NT2/D1 (cell line): ENCODE measurements at regions not wholly inside any gene's neighbourhood (a gene's known extent, or its start where the extent isn't known, plus 50 kb on each side); places are given as distances from the start of the nearest gene placed in this dataset.
"Not testable (repeated sequence)": the region's sequence is repeated elsewhere in the genome, so short reads cannot be mapped to it uniquely, and the experiment has no call there.

Source experiments
- SUZ12 ChIP-seq: IDR thresholded peaks from 2 replicates; pipeline ENCODE4 v1.6.1; 2011; ENCODE audit not compliant: insufficient read length, insufficient read depth; ENCODE audit errors: extremely low read depth
- ZNF274 ChIP-seq: IDR thresholded peaks from 2 replicates; pipeline ENCODE4 v1.6.1; 2011; ENCODE audit warnings: mild to moderate bottlenecking, low read depth, low read length

- not testable (repeated sequence) for TF ChIP-seq ZNF274, SUZ12
Measured at GRCh38 chr4:9677357-9677756, 104.1 kb upstream of the DRD5 start.
